Colonic mucosa (tissue), 4 donors: ENCODE measurements at regions not wholly inside any gene's neighbourhood (a gene's known extent, or its start where the extent isn't known, plus 50 kb on each side); places are given as distances from the start of the nearest gene placed in this dataset.

ENCODE experiments used
- DNase-seq: peaks from one replicate; pipeline ENCODE4 v3.0.0-alpha.2; 2020
- H3K27ac ChIP-seq: fragments of 200-600 bp; one replicate; pipeline ENCODE4 v1.8.0; 2021
- H3K27me3 ChIP-seq: fragments of 200-600 bp; one replicate; pipeline ENCODE4 v1.8.0; 2021
- H3K36me3 ChIP-seq: fragments of 200-600 bp; one replicate; pipeline ENCODE4 v1.8.0; 2021
- H3K4me1 ChIP-seq: fragments of 200-600 bp; one replicate; pipeline ENCODE4 v1.8.0; 2021; ENCODE audit warnings: mild to moderate bottlenecking
- H3K4me3 ChIP-seq: fragments of 200-600 bp; one replicate; pipeline ENCODE4 v1.8.0; 2021
- H3K9ac ChIP-seq, 2 donors: one replicate each; pipeline ENCODE4 v1.7.0; 2013; ENCODE audit warnings: control low read depth in 2 of 2, low read depth in 2 of 2, low read length in 2 of 2
- H3K9me3 ChIP-seq: fragments of 200-600 bp; one replicate; pipeline ENCODE4 v1.8.0; 2021
- CTCF ChIP-seq: fragments of 200-600 bp; IDR thresholded peaks from one replicate; pipeline ENCODE4 v1.8.0; 2022; ENCODE audit warnings: antibody characterized with exemption, mild to moderate bottlenecking
- intact Hi-C: fragments of 100-400 bp; cut with DNase I; formaldehyde crosslinking; loops from one replicate; pipeline ENCODE4 v1.14.1; 2022
- donor health status: healthy.
- donor health status: DM: no; HTN: no; CAD: no.
- donor health status: DM: no; HTN: no; CAD: no.

- intact Hi-C loops, result no loop called here
- H3K36me3 ChIP-seq, result no peaks in the 10 kb centered on the region
Measured at GRCh38 chr15:62532367-62532766, 367.3 kb upstream of the C2CD4B start.

GRCh38 chr15:62533687-62534086 lies 368.6 kb upstream of the C2CD4B start:
- intact Hi-C loops, result no loop called here
- no peak overlapping the region for H3K27ac ChIP-seq
- no peaks in the 10 kb centered on the region for H3K4me1 ChIP-seq
- no peak for DNase-seq
- no peaks in the 10 kb centered on the region for H3K36me3 ChIP-seq
- no peaks in the 10 kb centered on the region for H3K9me3 ChIP-seq
- TF ChIP-seq CTCF, result no peak
- H3K27me3 ChIP-seq, result no peaks in the 10 kb centered on the region
- no peak overlapping the region for H3K9ac ChIP-seq
- H3K4me3 ChIP-seq, result no peak overlapping the region

More at GRCh38 chr15:62532367-62532766, 367.3 kb upstream of the C2CD4B start:
- Histone ChIP-seq H3K9me3 (no peaks in the 10 kb centered on the region), H3K9ac (no peak overlapping the region), H3K27me3 (no peaks in the 10 kb centered on the region), H3K4me1 (no peaks in the 10 kb centered on the region), H3K27ac (no peak overlapping the region), H3K4me3 (no peak overlapping the region)
- TF ChIP-seq CTCF, result no peak
- DNase-seq, result no peak

- Histone ChIP-seq H3K36me3 (no peaks in the 10 kb centered on the region), H3K9ac (no peak overlapping the region), H3K27ac (no peak overlapping the region), H3K9me3 (no peaks in the 10 kb centered on the region), H3K4me3 (no peak overlapping the region), H3K27me3 (no peaks in the 10 kb centered on the region), H3K4me1 (no peaks in the 10 kb centered on the region)
- no peak for TF ChIP-seq CTCF
- DNase-seq, result no peak
- intact Hi-C loops, result loop anchor here (5.0 kb wide), 1 partner anchor 207 kb away; no protein-coding TSS in a partner anchor
Measured at GRCh38 chr15:62534996-62535395, 369.9 kb upstream of the C2CD4B start.

GRCh38 chr15:62539236-62539635 lies 374.2 kb upstream of the C2CD4B start:
- no peak overlapping the region for H3K27ac ChIP-seq
- H3K36me3 ChIP-seq, result no peaks in the 10 kb centered on the region
- H3K9me3 ChIP-seq, result no peaks in the 10 kb centered on the region
- no peaks in the 10 kb centered on the region for H3K27me3 ChIP-seq
- no peaks in the 10 kb centered on the region for H3K4me1 ChIP-seq
- no peak overlapping the region for H3K9ac ChIP-seq
- H3K4me3 ChIP-seq, result no peak overlapping the region
- peak; percentile 22 for DNase-seq
- intact Hi-C loops, result loop anchor here (5.0 kb wide), 1 partner anchor 203 kb away; no protein-coding TSS in a partner anchor
- no peak for TF ChIP-seq CTCF

- Histone ChIP-seq H3K27ac (no peak overlapping the region), H3K9ac (no peak overlapping the region), H3K36me3 (no peaks in the 10 kb centered on the region), H3K27me3 (no peaks in the 10 kb centered on the region), H3K9me3 (no peaks in the 10 kb centered on the region), H3K4me1 (no peaks in the 10 kb centered on the region), H3K4me3 (no peak overlapping the region)
- no peak for TF ChIP-seq CTCF
- intact Hi-C loops, result loop anchor here (10.0 kb wide), 1 partner anchor 146 kb away; the partner anchor contains the start of gene TLN2
- DNase-seq, result no peak
Measured at GRCh38 chr15:62541250-62541649, 376.2 kb upstream of the C2CD4B start.
